H1 (cell line): ENCODE measurements at regions not wholly inside any gene's neighbourhood (a gene's known extent, or its start where the extent isn't known, plus 50 kb on each side); places are given as distances from the start of the nearest gene placed in this dataset.

ENCODE experiments used
- CTCF ChIA-PET: fragments of 300-600 bp; sonication (Branson Sonifier 250); formaldehyde crosslinking; loops from one replicate; lab custom pipeline; 2021; ENCODE audit not compliant: partially characterized antibody; lab: Charles Lee
- POLR2A ChIA-PET: fragments of 300-600 bp; sonication (Branson Sonifier 250); formaldehyde crosslinking; loops from one replicate; lab custom pipeline; 2021; ENCODE audit warnings: inconsistent platforms; ENCODE audit not compliant: partially characterized antibody; lab: Charles Lee
- DNase-seq, 2 experiments: peaks; one replicate each; pipeline versions ENCODE4 v3.0.0 to v3.0.0-alpha.2; 2010 to 2022; ENCODE audit warnings: low spot score in 2 of 2, low read depth in 1 of 2, mixed read lengths in 1 of 2
- FAIRE-seq: peaks from 2 replicates; lab custom pipeline; 2011; peaks lifted over from hg19 to GRCh38; lab: Jason Lieb, UNC
- H2AFZ ChIP-seq: 2 replicates; pipeline ENCODE4 v1.8.1; 2012; ENCODE audit warnings: low read length, inconsistent platforms
- H2AK5ac ChIP-seq: 2 replicates; pipeline ENCODE4 v1.6.1; 2013; ENCODE audit warnings: low read depth, low read length
- H2BK120ac ChIP-seq: replicated peaks from 2 replicates; pipeline ENCODE3; 2013; ENCODE audit warnings: low read depth, low read length, inconsistent platforms
- H2BK12ac ChIP-seq: 2 replicates; pipeline ENCODE4 v1.6.1; 2013; ENCODE audit warnings: low read depth, low read length
- H2BK15ac ChIP-seq: 2 replicates; pipeline ENCODE4 v1.6.1; 2013; ENCODE audit warnings: low read length
- H2BK20ac ChIP-seq: 2 replicates; pipeline ENCODE4 v1.6.1; 2013; ENCODE audit warnings: low read length
- H2BK5ac ChIP-seq: 2 replicates; pipeline ENCODE4 v1.6.1; 2013; ENCODE audit warnings: low read depth, low read length
- H3K14ac ChIP-seq: 2 replicates; pipeline ENCODE4 v1.6.1; 2013; ENCODE audit warnings: inconsistent platforms; ENCODE audit not compliant: insufficient read length
- H3K18ac ChIP-seq: 2 replicates; pipeline ENCODE4 v1.6.1; 2013; ENCODE audit warnings: low read length; ENCODE audit errors: extremely low read depth
- H3K23ac ChIP-seq: 2 replicates; pipeline ENCODE4 v1.6.1; 2013; ENCODE audit warnings: inconsistent platforms; ENCODE audit not compliant: insufficient read length
- H3K23me2 ChIP-seq: 2 replicates; pipeline ENCODE4 v1.6.1; 2013; ENCODE audit warnings: low read depth, low read length
- H3K27ac ChIP-seq: 2 replicates; pipeline ENCODE4 v1.6.1; 2011; ENCODE audit warnings: low read depth, low read length, inconsistent platforms
- H3K27me3 ChIP-seq, 4 experiments: replicated peaks in 1 of 4; 1 replicate in 1 of 4; 2 replicates in 3 of 4; pipeline versions ENCODE4 v1.6.1 to v1.8.1; 2011 to 2013; ENCODE audit warnings: low read length in 3 of 4, mild to moderate bottlenecking in 3 of 4, inconsistent platforms in 2 of 4, mixed read lengths in 2 of 4, moderate library complexity in 1 of 4; ENCODE audit not compliant: control insufficient read depth in 3 of 4, insufficient read depth in 3 of 4; ENCODE audit errors: extremely low read depth in 1 of 4
- H3K36me3 ChIP-seq, 4 experiments: 2 replicates each; pipeline versions ENCODE4 v1.6.1 to v1.8.1; 2011 to 2013; ENCODE audit warnings: mild to moderate bottlenecking in 4 of 4, low read length in 3 of 4, moderate library complexity in 2 of 4, control low read depth in 1 of 4, inconsistent platforms in 1 of 4; ENCODE audit not compliant: insufficient read depth in 4 of 4, control insufficient read depth in 2 of 4
- H3K4ac ChIP-seq: replicated peaks from 2 replicates; pipeline ENCODE3; 2013; ENCODE audit warnings: low read length, low read depth, mixed read lengths, inconsistent platforms; ENCODE audit not compliant: insufficient read length
- H3K4me1 ChIP-seq, 4 experiments: replicated peaks in 1 of 4; 1 replicate in 1 of 4; 2 replicates in 3 of 4; pipeline versions ENCODE4 v1.6.1 to v1.8.1; 2011 to 2013; ENCODE audit warnings: low read length in 3 of 4, inconsistent platforms in 2 of 4, mixed read lengths in 1 of 4; ENCODE audit not compliant: insufficient read depth in 4 of 4, control insufficient read depth in 3 of 4
- H3K4me2 ChIP-seq, 2 experiments: 2 replicates each; pipeline versions ENCODE4 v1.6.1 to v1.8.1; 2011 to 2013; ENCODE audit warnings: low read depth in 2 of 2, low read length in 2 of 2, control low read depth in 1 of 2, inconsistent platforms in 1 of 2, mild to moderate bottlenecking in 1 of 2; ENCODE audit not compliant: insufficient read depth in 1 of 2
- H3K4me3 ChIP-seq, 4 experiments: fragments of 200-600, 300-600 bp in 1 of 4; sonication (generic), shearing (Covaris generic), sonication (Bioruptor Twin) in 1 of 4; 2 replicates each; pipeline versions ENCODE4 v1.5.1 to v1.8.1; 2011 to 2016; ENCODE audit warnings: low read length in 4 of 4, low read depth in 3 of 4, control low read depth in 2 of 4, inconsistent platforms in 2 of 4, mild to moderate bottlenecking in 2 of 4, mixed read lengths in 1 of 4, moderate library complexity in 1 of 4; ENCODE audit not compliant: insufficient read depth in 2 of 4; ENCODE audit errors: extremely low read depth in 1 of 4
- H3K56ac ChIP-seq: replicated peaks from 2 replicates; pipeline ENCODE3; 2013; ENCODE audit warnings: low read depth, mild to moderate bottlenecking, mixed read lengths, low read length, inconsistent platforms; ENCODE audit not compliant: insufficient read length
- H3K79me1 ChIP-seq: 2 replicates; pipeline ENCODE4 v1.6.1; 2013; ENCODE audit warnings: low read depth, low read length, control low read depth
- H3K79me2 ChIP-seq, 2 experiments: 2 replicates each; pipeline versions ENCODE4 v1.6.1 to v1.8.1; 2012 to 2013; ENCODE audit warnings: low read length in 2 of 2, mild to moderate bottlenecking in 2 of 2, inconsistent platforms in 1 of 2; ENCODE audit not compliant: insufficient read depth in 2 of 2, control insufficient read depth in 1 of 2
- H3K9ac ChIP-seq, 4 experiments: replicated peaks in 1 of 4; 1 replicate in 1 of 4; 2 replicates in 3 of 4; pipeline versions ENCODE4 v1.6.1 to v1.8.1; 2011 to 2013; ENCODE audit warnings: low read depth in 3 of 4, low read length in 3 of 4, control low read depth in 2 of 4, mild to moderate bottlenecking in 2 of 4, moderate library complexity in 2 of 4, inconsistent platforms in 1 of 4; ENCODE audit errors: extremely low read depth in 1 of 4
- H3K9me3 ChIP-seq, 2 experiments: 2 replicates each; pipeline versions ENCODE4 v1.6.1 to v1.8.1; 2012 to 2013; ENCODE audit warnings: mild to moderate bottlenecking in 2 of 2, moderate library complexity in 2 of 2, control low read depth in 1 of 2, inconsistent platforms in 1 of 2, low read depth in 1 of 2, low read length in 1 of 2, mixed read lengths in 1 of 2; ENCODE audit not compliant: insufficient read depth in 2 of 2
- H4K20me1 ChIP-seq, 2 experiments: replicated peaks in 1 of 2; 2 replicates each; pipeline versions ENCODE3 to v1.8.1; 2011 to 2013; ENCODE audit warnings: inconsistent platforms in 2 of 2, low read length in 2 of 2, mild to moderate bottlenecking in 1 of 2; ENCODE audit not compliant: insufficient read depth in 2 of 2, control insufficient read depth in 1 of 2
- H4K5ac ChIP-seq: 2 replicates; pipeline ENCODE4 v1.6.1; 2013; ENCODE audit warnings: low read length, low read depth, mixed read lengths, inconsistent platforms; ENCODE audit not compliant: insufficient read length
- H4K8ac ChIP-seq: 2 replicates; pipeline ENCODE4 v1.8.0; 2013; ENCODE audit warnings: mild to moderate bottlenecking, moderate library complexity, low read length, inconsistent platforms; ENCODE audit not compliant: insufficient read depth; ENCODE audit errors: extremely low read depth
- H4K91ac ChIP-seq: replicated peaks from 2 replicates; pipeline ENCODE3; 2013; ENCODE audit warnings: low read length, mixed read lengths, inconsistent platforms; ENCODE audit not compliant: insufficient read length
- HDAC6 ChIP-seq: IDR thresholded peaks from one replicate; pipeline ENCODE4 v1.7.1; 2012; ENCODE audit warnings: low read depth, mild to moderate bottlenecking, inconsistent platforms, low read length, moderate library complexity
- NRF1 ChIP-seq: IDR thresholded peaks from 2 replicates; pipeline ENCODE4 v1.6.1; 2011; ENCODE audit warnings: mild to moderate bottlenecking, low read depth, low read length, improper control_type of control experiment
- TAF7 ChIP-seq: optimal IDR thresholded peaks from 2 replicates; pipeline ENCODE3; 2011; ENCODE audit warnings: low read depth, mild to moderate bottlenecking, inconsistent platforms, low read length, moderate library complexity, borderline replicate concordance
- WGBS, 2 experiments: shearing (Covaris generic) in 1 of 2; methylation state at CpG; one replicate each; pipeline versions ENCODE4 v1.1.6 to v1.1.7; 2013 to 2015; ENCODE audit warnings: low lambda C conversion rate in 2 of 2, mixed read lengths in 2 of 2, inconsistent platforms in 1 of 2, low coverage in 1 of 2, missing lambda C conversion rate in 1 of 2; ENCODE audit not compliant: insufficient replicate concordance in 2 of 2, insufficient coverage in 1 of 2, insufficient read length in 1 of 2; ENCODE audit errors: extremely low coverage in 1 of 2, missing lambda C conversion rate in 1 of 2; 5-methylcytosine and 5-hydroxymethylcytosine counted together

GRCh38 chr2:137802038-137802437, 162.2 kb upstream of the HNMT start:
- TF ChIP-seq TAF7 (no peak), NRF1 (no peak), HDAC6 (no peak)
- no peaks in the 10 kb centered on the region for H3K27me3 ChIP-seq
- ChIA-PET CTCF (no interaction called here), POLR2A (no interaction called here)
- no peak overlapping the region for H3K27ac ChIP-seq
- no peak overlapping the region for H2BK12ac ChIP-seq
- no peaks in the 10 kb centered on the region for H3K4me1 ChIP-seq
- no peak overlapping the region for H3K56ac ChIP-seq
- H4K20me1 ChIP-seq: no peaks in the 10 kb centered on the region
- H3K79me1 ChIP-seq: no peaks in the 10 kb centered on the region
- no peaks in the 10 kb centered on the region for H3K23me2 ChIP-seq
- H3K18ac ChIP-seq: no peak overlapping the region
- H2AFZ ChIP-seq: no peak overlapping the region
- H3K23ac ChIP-seq: no peak overlapping the region
- FAIRE-seq: no peak
- H4K8ac ChIP-seq: no peak overlapping the region
- peaks cover 13 to 16% of the 10 kb centered on the region in 2 experiments; a peak in 3 of 4 replicates for H3K9me3 ChIP-seq
- H3K4me2 ChIP-seq: no peak overlapping the region
- no peak for DNase-seq
- H2BK15ac ChIP-seq: no peak overlapping the region
- H3K14ac ChIP-seq: no peak overlapping the region
- H3K9ac ChIP-seq: no peak overlapping the region
- no peak overlapping the region for H3K4me3 ChIP-seq
- no peaks in the 10 kb centered on the region for H3K36me3 ChIP-seq
- no peaks in the 10 kb centered on the region for H3K79me2 ChIP-seq
- no peak overlapping the region for H3K4ac ChIP-seq
- H2BK120ac ChIP-seq: no peak overlapping the region
- H2AK5ac ChIP-seq: no peak overlapping the region
- H4K91ac ChIP-seq: no peak overlapping the region
- 93% methylated on average over 1 of the region's 1 CpG; no CpG with 5 or more reads in 1 of the 2 experiments for WGBS, 2 experiments
- H2BK20ac ChIP-seq: no peak overlapping the region
- H4K5ac ChIP-seq: no peak overlapping the region
- H2BK5ac ChIP-seq: no peak overlapping the region
